SU-DHL-6 (cell line): ENCODE measurements at regions not wholly inside any gene's neighbourhood (a gene's known extent, or its start where the extent isn't known, plus 50 kb on each side); places are given as distances from the start of the nearest gene placed in this dataset.

ENCODE experiments used
- CTCF ChIP-seq: fragments of 200-600 bp; sonication (generic); IDR thresholded peaks from one replicate; pipeline ENCODE4 v1.5.1; 2017; ENCODE audit warnings: antibody characterized with exemption, mild to moderate bottlenecking, low read length, moderate library complexity; ENCODE audit not compliant: insufficient read depth, poor library complexity, severe bottlenecking
- EZH2phosphoT487 ChIP-seq: fragments of 200-600 bp; sonication (generic), shearing (Covaris generic); conservative IDR thresholded peaks from 2 replicates; pipeline ENCODE4 v1.6.1; 2018; ENCODE audit warnings: mild to moderate bottlenecking, antibody characterized with exemption, low read length, moderate library complexity, mixed read lengths

GRCh38 chr7:67847092-67847787, 850.6 kb downstream of the TYW1 start:
- TF ChIP-seq CTCF: no peak
- no peak for TF ChIP-seq EZH2phosphoT487
